HepG2 (cell line): ENCODE measurements at regions not wholly inside any gene's neighbourhood (a gene's known extent, or its start where the extent isn't known, plus 50 kb on each side); places are given as distances from the start of the nearest gene placed in this dataset.

Experiments used
- ATAC-seq: fragments of 200-7000 bp; cut with Tn5 transposase; 3 replicates; pipeline ENCODE4 v1.9.1; 2020; ENCODE audit warnings: mild to moderate bottlenecking, moderate library complexity
- BruUV-seq: library from RNA; stranded (reverse); fragments of 400-500 nt; replicated peaks from 2 replicates; lab custom pipeline; 2021; lab: Mats Ljungman, UMichigan
- CTCF ChIA-PET: fragments of 300-600 bp; formaldehyde crosslinking; extraction: SDS; loops from one replicate; lab custom pipeline; 2021; ENCODE audit warnings: low total read pairs, inconsistent platforms, low intra/inter-chr PET ratio; lab: Yijun Ruan, JAX
- POLR2A ChIA-PET: fragments of 350-600 bp; sonication (Branson Sonifier 250); formaldehyde crosslinking; loops from one replicate; lab custom pipeline; 2020; ENCODE audit warnings: antibody characterized with exemption, inconsistent platforms; lab: Yijun Ruan, JAX
- DNase-seq: peaks from one replicate; pipeline ENCODE4 v3.0.0-alpha.2; 2015; ENCODE audit warnings: low spot score
- FAIRE-seq: peaks from 3 replicates; lab custom pipeline; 2011; peaks lifted over from hg19 to GRCh38; lab: Jason Lieb, UNC
- H2AFZ ChIP-seq: one replicate; pipeline ENCODE4 v1.6.1; 2011; ENCODE audit warnings: low read length, inconsistent platforms
- H3K27ac ChIP-seq: fragments of 300-600 bp; 3 replicates; pipeline ENCODE4 v1.8.0; 2011; ENCODE audit warnings: mixed run types, mild to moderate bottlenecking, mixed read lengths, low read length, inconsistent platforms; ENCODE audit not compliant: insufficient read depth; ENCODE audit errors: extremely low read length
- H3K27me3 ChIP-seq, 2 experiments: fragments of 200-600 bp in 1 of 2; 2 replicates in 1 of 2; 3 replicates in 1 of 2; pipeline versions ENCODE4 v1.6.0 to v1.8.0; 2011; ENCODE audit warnings: low read length in 2 of 2, mild to moderate bottlenecking in 2 of 2, moderate library complexity in 2 of 2, inconsistent platforms in 1 of 2; ENCODE audit not compliant: insufficient read depth in 2 of 2, control insufficient read depth in 1 of 2
- H3K36me3 ChIP-seq, 2 experiments: fragments of 200-600 bp in 1 of 2; replicated peaks in 1 of 2; 2 replicates in 1 of 2; 3 replicates in 1 of 2; pipeline versions ENCODE4 v1.5.1 to v1.8.0; 2011; ENCODE audit warnings: low read length in 2 of 2, inconsistent platforms in 1 of 2; ENCODE audit not compliant: insufficient read depth in 2 of 2, control insufficient read depth in 1 of 2
- H3K4me1 ChIP-seq: 2 replicates; pipeline ENCODE4 v1.5.1; 2012; ENCODE audit warnings: low read length, inconsistent platforms; ENCODE audit not compliant: insufficient read depth
- H3K4me2 ChIP-seq: 2 replicates; pipeline ENCODE4 v1.6.0; 2011; ENCODE audit warnings: low read depth, low read length, inconsistent platforms
- H3K4me3 ChIP-seq, 3 experiments: fragments of 200-600 bp in 1 of 3; sonication (generic), shearing (Covaris generic) in 1 of 3; replicated peaks in 1 of 3; 2 replicates each; pipeline ENCODE4 v1.5.1; 2011 to 2016; ENCODE audit warnings: low read length in 3 of 3, inconsistent platforms in 2 of 3, low read depth in 2 of 3, mild to moderate bottlenecking in 2 of 3, control low read depth in 1 of 3, mixed read lengths in 1 of 3; ENCODE audit not compliant: insufficient read depth in 1 of 3
- H3K79me2 ChIP-seq: one replicate; pipeline ENCODE4 v1.6.1; 2011; ENCODE audit warnings: low read length, inconsistent platforms; ENCODE audit not compliant: insufficient read depth
- H3K9ac ChIP-seq: 2 replicates; pipeline ENCODE4 v1.6.0; 2011; ENCODE audit warnings: mild to moderate bottlenecking, low read depth, low read length, inconsistent platforms; ENCODE audit not compliant: insufficient read depth
- H3K9me3 ChIP-seq: 2 replicates; pipeline ENCODE4 v1.5.1; 2012; ENCODE audit warnings: mild to moderate bottlenecking, low read length
- H4K20me1 ChIP-seq: 2 replicates; pipeline ENCODE4 v1.6.0; 2011; ENCODE audit warnings: inconsistent platforms, mild to moderate bottlenecking, low read length, moderate library complexity; ENCODE audit not compliant: insufficient read depth
- CENPT ChIP-seq: sonication (generic); formaldehyde crosslinking; IDR thresholded peaks from 2 replicates; pipeline ENCODE4 v1.8.0; 2022; ENCODE audit warnings: low read depth, mild to moderate bottlenecking, moderate library complexity, missing genetic modification reagents
- GTF3A ChIP-seq: sonication (generic); formaldehyde crosslinking; conservative IDR thresholded peaks from 2 replicates; pipeline ENCODE4 v1.4.0; 2020; ENCODE audit warnings: mild to moderate bottlenecking, missing genetic modification reagents
- HNRNPL ChIP-seq: fragments of 200-400 bp; formaldehyde crosslinking; IDR thresholded peaks from 2 replicates; pipeline ENCODE4 v1.6.1; 2017; ENCODE audit warnings: mild to moderate bottlenecking, low read depth, low read length
- KDM6A ChIP-seq: IDR thresholded peaks from 2 replicates; pipeline ENCODE4 v1.6.1; 2016; ENCODE audit warnings: low read depth
- NFKBIZ ChIP-seq: IDR thresholded peaks from 2 replicates; pipeline ENCODE4 v1.6.1; 2018; ENCODE audit warnings: missing genetic modification reagents, missing compliant biosample characterization
- YEATS4 ChIP-seq: sonication (generic); formaldehyde crosslinking; IDR thresholded peaks from 2 replicates; pipeline ENCODE4 v1.4.0; 2020; ENCODE audit warnings: missing genetic modification reagents, borderline replicate concordance
- ZFP62 ChIP-seq: sonication (generic); formaldehyde crosslinking; IDR thresholded peaks from 2 replicates; pipeline ENCODE4 v1.4.0; 2020; ENCODE audit warnings: missing genetic modification reagents
- ZNF232 ChIP-seq: sonication (generic); formaldehyde crosslinking; IDR thresholded peaks from 2 replicates; pipeline ENCODE4 v1.4.0; 2020; ENCODE audit warnings: missing genetic modification reagents, borderline replicate concordance
- ZNF383 ChIP-seq: sonication (generic); formaldehyde crosslinking; IDR thresholded peaks from 2 replicates; pipeline ENCODE4 v1.4.0; 2020; ENCODE audit warnings: missing genetic modification reagents, mild to moderate bottlenecking, borderline replicate concordance
- ZNF431 ChIP-seq: sonication (generic); formaldehyde crosslinking; IDR thresholded peaks from 2 replicates; pipeline ENCODE4 v1.9.0; 2022; ENCODE audit warnings: missing genetic modification reagents, low read depth, mild to moderate bottlenecking, borderline replicate concordance
- whole genome bisulfite sequencing: methylation state at CpG from one replicate; pipeline ENCODE4 v1.1.6; 2017; ENCODE audit warnings: low lambda C conversion rate; 5-methylcytosine and 5-hydroxymethylcytosine counted together
- in situ Hi-C: cut with HindIII; loops from 2 replicates; pipeline ENCODE4 v1.10.0; 2017; ENCODE audit warnings: low pct_unique_long_range_greater_than_20kb; ENCODE audit not compliant: extremely low pct_ligation_motif_present
- intact Hi-C: fragments of 100-400 bp; cut with micrococcal nuclease; formaldehyde crosslinking; loops from one replicate; pipeline ENCODE4 v1.10.0; 2022; ENCODE audit not compliant: unreplicated experiment
- TF ChIP-seq, protein P1 (sequence below): IDR thresholded peaks from 2 replicates; pipeline ENCODE4 v1.6.1; 2016; ENCODE audit warnings: control low read depth
- TF ChIP-seq, protein P2 (sequence below): IDR thresholded peaks from 2 replicates; pipeline ENCODE4 v1.6.1; 2012; ENCODE audit warnings: low read depth, low read length, improper control_type of control experiment
- TF ChIP-seq, protein P3 (sequence below): sonication (generic); formaldehyde crosslinking; IDR thresholded peaks from 2 replicates; pipeline ENCODE4 v1.5.1; 2020; ENCODE audit warnings: missing genetic modification reagents, mild to moderate bottlenecking, borderline replicate concordance
- TF ChIP-seq, protein P4 (sequence below): sonication (generic); formaldehyde crosslinking; IDR thresholded peaks from 2 replicates; pipeline ENCODE4 v1.4.0; 2020; ENCODE audit warnings: mild to moderate bottlenecking, missing genetic modification reagents
- TF ChIP-seq, protein P5 (sequence below): sonication (generic); formaldehyde crosslinking; IDR thresholded peaks from 2 replicates; pipeline ENCODE4 v1.4.0; 2020; ENCODE audit warnings: missing genetic modification reagents

DNA sequence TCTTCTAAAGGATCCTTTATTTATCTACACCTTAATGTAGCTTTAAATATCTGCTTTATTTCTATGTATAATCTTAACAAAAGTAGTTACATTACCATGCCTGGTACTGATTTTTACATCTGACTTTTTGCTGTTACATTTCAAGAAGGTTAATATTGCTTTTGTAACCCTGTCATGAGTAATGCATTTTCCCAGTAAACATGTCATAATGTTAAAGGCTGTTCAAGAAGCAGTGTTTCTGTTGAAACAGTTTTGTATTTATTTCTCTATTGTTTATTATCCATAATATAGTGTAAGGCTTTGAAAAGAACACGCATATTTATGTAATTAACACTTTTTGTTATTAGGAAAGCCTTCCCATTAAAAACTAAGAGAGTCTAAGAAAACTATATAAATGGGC is 98.5 kb upstream of the SOX2 start:
- no peak for FAIRE-seq

More for the DNA sequence above, 98.5 kb upstream of the SOX2 start:
- 11% methylated on average over 1 of the region's 1 CpG for WGBS
- Histone ChIP-seq H3K27me3 (no peaks in the 10 kb centered on the region; a peak in 1 of 5 replicates), H3K4me3 (no peak overlapping the region), H3K9ac (no peak overlapping the region), H3K4me1 (no peaks in the 10 kb centered on the region), H3K4me2 (no peak overlapping the region), H3K9me3 (no peaks in the 10 kb centered on the region), H3K36me3 (no peaks in the 10 kb centered on the region), H3K79me2 (no peaks in the 10 kb centered on the region), H3K27ac (no peak overlapping the region), H2AFZ (no peak overlapping the region), H4K20me1 (no peaks in the 10 kb centered on the region)
- ATAC-seq (no peak), DNase-seq (no peak)
- ChIA-PET POLR2A (no interaction called here), CTCF (no interaction called here)
- BruUV-seq = no TSS peak
- intact Hi-C loops (no loop called here), in situ Hi-C loops (no loop called here)
- no peak for TF ChIP-seq NFKBIZ (CRISPR knock-in tag)
- no peak for TF ChIP-seq CENPT
- TF ChIP-seq, protein P1, sequence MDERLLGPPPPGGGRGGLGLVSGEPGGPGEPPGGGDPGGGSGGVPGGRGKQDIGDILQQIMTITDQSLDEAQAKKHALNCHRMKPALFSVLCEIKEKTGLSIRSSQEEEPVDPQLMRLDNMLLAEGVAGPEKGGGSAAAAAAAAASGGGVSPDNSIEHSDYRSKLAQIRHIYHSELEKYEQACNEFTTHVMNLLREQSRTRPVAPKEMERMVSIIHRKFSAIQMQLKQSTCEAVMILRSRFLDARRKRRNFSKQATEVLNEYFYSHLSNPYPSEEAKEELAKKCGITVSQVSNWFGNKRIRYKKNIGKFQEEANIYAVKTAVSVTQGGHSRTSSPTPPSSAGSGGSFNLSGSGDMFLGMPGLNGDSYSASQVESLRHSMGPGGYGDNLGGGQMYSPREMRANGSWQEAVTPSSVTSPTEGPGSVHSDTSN (CRISPR knock-in tag) = no peak
- TF ChIP-seq ZNF383 (CRISPR knock-in tag) = no peak
- TF ChIP-seq ZNF431 (CRISPR knock-in tag) = no peak
- no peak for TF ChIP-seq ZFP62 (CRISPR knock-in tag)
- TF ChIP-seq, protein P2, sequence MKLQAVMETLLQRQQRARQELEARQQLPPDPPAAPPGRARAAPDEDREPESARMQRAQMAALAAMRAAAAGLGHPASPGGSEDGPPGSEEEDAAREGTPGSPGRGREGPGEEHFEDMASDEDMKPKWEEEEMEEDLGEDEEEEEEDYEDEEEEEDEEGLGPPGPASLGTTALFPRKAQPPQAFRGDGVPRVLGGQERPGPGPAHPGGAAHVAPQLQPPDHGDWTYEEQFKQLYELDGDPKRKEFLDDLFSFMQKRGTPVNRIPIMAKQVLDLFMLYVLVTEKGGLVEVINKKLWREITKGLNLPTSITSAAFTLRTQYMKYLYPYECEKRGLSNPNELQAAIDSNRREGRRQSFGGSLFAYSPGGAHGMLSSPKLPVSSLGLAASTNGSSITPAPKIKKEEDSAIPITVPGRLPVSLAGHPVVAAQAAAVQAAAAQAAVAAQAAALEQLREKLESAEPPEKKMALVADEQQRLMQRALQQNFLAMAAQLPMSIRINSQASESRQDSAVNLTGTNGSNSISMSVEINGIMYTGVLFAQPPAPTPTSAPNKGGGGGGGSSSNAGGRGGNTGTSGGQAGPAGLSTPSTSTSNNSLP = no peak
- TF ChIP-seq, protein P3, sequence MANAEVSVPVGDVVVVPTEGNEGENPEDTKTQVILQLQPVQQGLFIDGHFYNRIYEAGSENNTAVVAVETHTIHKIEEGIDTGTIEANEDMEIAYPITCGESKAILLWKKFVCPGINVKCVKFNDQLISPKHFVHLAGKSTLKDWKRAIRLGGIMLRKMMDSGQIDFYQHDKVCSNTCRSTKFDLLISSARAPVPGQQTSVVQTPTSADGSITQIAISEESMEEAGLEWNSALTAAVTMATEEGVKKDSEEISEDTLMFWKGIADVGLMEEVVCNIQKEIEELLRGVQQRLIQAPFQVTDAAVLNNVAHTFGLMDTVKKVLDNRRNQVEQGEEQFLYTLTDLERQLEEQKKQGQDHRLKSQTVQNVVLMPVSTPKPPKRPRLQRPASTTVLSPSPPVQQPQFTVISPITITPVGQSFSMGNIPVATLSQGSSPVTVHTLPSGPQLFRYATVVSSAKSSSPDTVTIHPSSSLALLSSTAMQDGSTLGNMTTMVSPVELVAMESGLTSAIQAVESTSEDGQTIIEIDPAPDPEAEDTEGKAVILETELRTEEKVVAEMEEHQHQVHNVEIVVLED = no peak
- TF ChIP-seq KDM6A (CRISPR knock-in tag) = no peak
- TF ChIP-seq, protein P4, sequence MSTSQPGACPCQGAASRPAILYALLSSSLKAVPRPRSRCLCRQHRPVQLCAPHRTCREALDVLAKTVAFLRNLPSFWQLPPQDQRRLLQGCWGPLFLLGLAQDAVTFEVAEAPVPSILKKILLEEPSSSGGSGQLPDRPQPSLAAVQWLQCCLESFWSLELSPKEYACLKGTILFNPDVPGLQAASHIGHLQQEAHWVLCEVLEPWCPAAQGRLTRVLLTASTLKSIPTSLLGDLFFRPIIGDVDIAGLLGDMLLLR (CRISPR knock-in tag) = no peak
- no peak for TF ChIP-seq GTF3A (CRISPR knock-in tag)
- no peak for TF ChIP-seq HNRNPL
- TF ChIP-seq YEATS4 (CRISPR knock-in tag) = no peak
- TF ChIP-seq ZNF232 (CRISPR knock-in tag) = no peak
- TF ChIP-seq, protein P5, sequence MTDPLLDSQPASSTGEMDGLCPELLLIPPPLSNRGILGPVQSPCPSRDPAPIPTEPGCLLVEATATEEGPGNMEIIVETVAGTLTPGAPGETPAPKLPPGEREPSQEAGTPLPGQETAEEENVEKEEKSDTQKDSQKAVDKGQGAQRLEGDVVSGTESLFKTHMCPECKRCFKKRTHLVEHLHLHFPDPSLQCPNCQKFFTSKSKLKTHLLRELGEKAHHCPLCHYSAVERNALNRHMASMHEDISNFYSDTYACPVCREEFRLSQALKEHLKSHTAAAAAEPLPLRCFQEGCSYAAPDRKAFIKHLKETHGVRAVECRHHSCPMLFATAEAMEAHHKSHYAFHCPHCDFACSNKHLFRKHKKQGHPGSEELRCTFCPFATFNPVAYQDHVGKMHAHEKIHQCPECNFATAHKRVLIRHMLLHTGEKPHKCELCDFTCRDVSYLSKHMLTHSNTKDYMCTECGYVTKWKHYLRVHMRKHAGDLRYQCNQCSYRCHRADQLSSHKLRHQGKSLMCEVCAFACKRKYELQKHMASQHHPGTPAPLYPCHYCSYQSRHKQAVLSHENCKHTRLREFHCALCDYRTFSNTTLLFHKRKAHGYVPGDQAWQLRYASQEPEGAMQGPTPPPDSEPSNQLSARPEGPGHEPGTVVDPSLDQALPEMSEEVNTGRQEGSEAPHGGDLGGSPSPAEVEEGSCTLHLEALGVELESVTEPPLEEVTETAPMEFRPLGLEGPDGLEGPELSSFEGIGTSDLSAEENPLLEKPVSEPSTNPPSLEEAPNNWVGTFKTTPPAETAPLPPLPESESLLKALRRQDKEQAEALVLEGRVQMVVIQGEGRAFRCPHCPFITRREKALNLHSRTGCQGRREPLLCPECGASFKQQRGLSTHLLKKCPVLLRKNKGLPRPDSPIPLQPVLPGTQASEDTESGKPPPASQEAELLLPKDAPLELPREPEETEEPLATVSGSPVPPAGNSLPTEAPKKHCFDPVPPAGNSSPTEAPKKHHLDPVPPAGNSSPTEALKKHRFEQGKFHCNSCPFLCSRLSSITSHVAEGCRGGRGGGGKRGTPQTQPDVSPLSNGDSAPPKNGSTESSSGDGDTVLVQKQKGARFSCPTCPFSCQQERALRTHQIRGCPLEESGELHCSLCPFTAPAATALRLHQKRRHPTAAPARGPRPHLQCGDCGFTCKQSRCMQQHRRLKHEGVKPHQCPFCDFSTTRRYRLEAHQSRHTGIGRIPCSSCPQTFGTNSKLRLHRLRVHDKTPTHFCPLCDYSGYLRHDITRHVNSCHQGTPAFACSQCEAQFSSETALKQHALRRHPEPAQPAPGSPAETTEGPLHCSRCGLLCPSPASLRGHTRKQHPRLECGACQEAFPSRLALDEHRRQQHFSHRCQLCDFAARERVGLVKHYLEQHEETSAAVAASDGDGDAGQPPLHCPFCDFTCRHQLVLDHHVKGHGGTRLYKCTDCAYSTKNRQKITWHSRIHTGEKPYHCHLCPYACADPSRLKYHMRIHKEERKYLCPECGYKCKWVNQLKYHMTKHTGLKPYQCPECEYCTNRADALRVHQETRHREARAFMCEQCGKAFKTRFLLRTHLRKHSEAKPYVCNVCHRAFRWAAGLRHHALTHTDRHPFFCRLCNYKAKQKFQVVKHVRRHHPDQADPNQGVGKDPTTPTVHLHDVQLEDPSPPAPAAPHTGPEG = no peak
